ENCODE measurements at regions not wholly inside any gene's neighbourhood (a gene's known extent, or its start where the extent isn't known, plus 50 kb on each side); places are given as distances from the start of the nearest gene placed in this dataset.

DNA sequence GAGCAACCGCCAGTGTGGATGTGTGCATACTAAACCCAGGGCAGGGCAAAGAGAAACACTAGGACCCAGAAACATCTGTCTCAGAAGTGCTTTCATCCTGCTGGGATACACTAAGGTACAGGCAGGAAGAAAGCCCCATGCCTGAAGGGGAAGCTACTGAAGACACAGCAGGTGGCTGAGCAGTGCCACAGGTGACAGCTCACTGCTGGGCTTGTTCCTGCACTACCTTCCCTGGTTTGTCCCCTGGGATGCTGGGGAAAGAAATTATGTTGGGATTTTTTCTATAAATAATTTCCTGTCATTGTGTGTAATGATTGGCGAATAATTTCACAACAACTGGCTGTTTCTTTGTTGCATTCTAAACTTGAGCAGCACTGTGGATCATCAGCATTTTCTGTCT, 245.3 kb upstream of the RAB4A start:
- TF ChIP-seq, protein P1, sequence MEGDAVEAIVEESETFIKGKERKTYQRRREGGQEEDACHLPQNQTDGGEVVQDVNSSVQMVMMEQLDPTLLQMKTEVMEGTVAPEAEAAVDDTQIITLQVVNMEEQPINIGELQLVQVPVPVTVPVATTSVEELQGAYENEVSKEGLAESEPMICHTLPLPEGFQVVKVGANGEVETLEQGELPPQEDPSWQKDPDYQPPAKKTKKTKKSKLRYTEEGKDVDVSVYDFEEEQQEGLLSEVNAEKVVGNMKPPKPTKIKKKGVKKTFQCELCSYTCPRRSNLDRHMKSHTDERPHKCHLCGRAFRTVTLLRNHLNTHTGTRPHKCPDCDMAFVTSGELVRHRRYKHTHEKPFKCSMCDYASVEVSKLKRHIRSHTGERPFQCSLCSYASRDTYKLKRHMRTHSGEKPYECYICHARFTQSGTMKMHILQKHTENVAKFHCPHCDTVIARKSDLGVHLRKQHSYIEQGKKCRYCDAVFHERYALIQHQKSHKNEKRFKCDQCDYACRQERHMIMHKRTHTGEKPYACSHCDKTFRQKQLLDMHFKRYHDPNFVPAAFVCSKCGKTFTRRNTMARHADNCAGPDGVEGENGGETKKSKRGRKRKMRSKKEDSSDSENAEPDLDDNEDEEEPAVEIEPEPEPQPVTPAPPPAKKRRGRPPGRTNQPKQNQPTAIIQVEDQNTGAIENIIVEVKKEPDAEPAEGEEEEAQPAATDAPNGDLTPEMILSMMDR (IDR thresholded peaks at IDR 0.05 in 4 of 5, conservative IDR thresholded peaks at IDR 0.05 in 1 of 5): no peak
- TF ChIP-seq POLR2A (IDR thresholded peaks at IDR 0.05): no peak

All from gastrocnemius medialis (tissue), 4 donors.